ENCODE measurements at regions not wholly inside any gene's neighbourhood (a gene's known extent, or its start where the extent isn't known, plus 50 kb on each side); places are given as distances from the start of the nearest gene placed in this dataset.

GRCh38 chr12:58794859-58795258 lies 125.4 kb downstream of the LRIG3 start:
- TF ChIP-seq POLR2A (IDR thresholded peaks at IDR 0.05; ENCODE audit: low read length) (no peak), GATA1 (IDR thresholded peaks at IDR 0.05; ENCODE audit: low read depth, low read length) (no peak)

Data from erythroblast (primary cell).